ENCODE measurements at regions not wholly inside any gene's neighbourhood (a gene's known extent, or its start where the extent isn't known, plus 50 kb on each side); places are given as distances from the start of the nearest gene placed in this dataset.

- H3K27ac ChIP-seq (ENCODE audit: low read length), result no peak overlapping the region
- H3F3A ChIP-seq (ENCODE audit: insufficient read depth, low read length, poor library complexity, severe bottlenecking), result no peaks in the 10 kb centered on the region
- H3K79me2 ChIP-seq (replicated peaks; ENCODE audit: insufficient read depth, low read length), result no peaks in the 10 kb centered on the region
- no peak for TF ChIP-seq EP300 (conservative IDR thresholded peaks at IDR 0.05; ENCODE audit: poor library complexity, severe bottlenecking)
- TF ChIP-seq CTCF (IDR thresholded peaks at IDR 0.05; ENCODE audit: poor library complexity, severe bottlenecking), result no peak
- no peak for TF ChIP-seq MXI1 (conservative IDR thresholded peaks at IDR 0.05; ENCODE audit: poor library complexity, severe bottlenecking)
- no peak for TF ChIP-seq SMC3 (conservative IDR thresholded peaks at IDR 0.05; ENCODE audit: poor library complexity)
- TF ChIP-seq TAF1 (IDR thresholded peaks at IDR 0.05; ENCODE audit: low read depth), result no peak
- TF ChIP-seq RAD21 (conservative IDR thresholded peaks at IDR 0.05), result no peak
- TF ChIP-seq POLR2AphosphoS5 (IDR thresholded peaks at IDR 0.05), result no peak
- no peak for TF ChIP-seq REST (IDR thresholded peaks at IDR 0.05; ENCODE audit: borderline replicate concordance)
- no peak for TF ChIP-seq EZH2 (IDR thresholded peaks at IDR 0.05; ENCODE audit: borderline replicate concordance, insufficient read depth, low read length, poor library complexity, severe bottlenecking)
- H3K9ac ChIP-seq (ENCODE audit: low read length), result no peak overlapping the region
- no peaks in the 10 kb centered on the region for H3K36me3 ChIP-seq (ENCODE audit: insufficient read depth, low read length)
- no peak overlapping the region for H3K4me3 ChIP-seq (ENCODE audit: low read length)
- H3K27me3 ChIP-seq (ENCODE audit: insufficient read depth, low read depth, low read length), result no peaks in the 10 kb centered on the region
- H3K4me2 ChIP-seq (ENCODE audit: low read length), result no peak overlapping the region
- no peaks in the 10 kb centered on the region for H4K20me1 ChIP-seq (ENCODE audit: insufficient read depth)
- no peaks in the 10 kb centered on the region for H3K9me2 ChIP-seq (ENCODE audit: insufficient read depth, low read length)
- no peak overlapping the region for H2AFZ ChIP-seq (ENCODE audit: low read depth, low read length)
- no peaks in the 10 kb centered on the region for H3K9me3 ChIP-seq (ENCODE audit: low read length)
Measured at GRCh38 chr12:127790376-127790775, 476.6 kb upstream of the TMEM132C start.

GRCh38 chr12:127791217-127791616 lies 475.8 kb upstream of the TMEM132C start:
- Histone ChIP-seq H3K9ac (ENCODE audit: low read length) (no peak overlapping the region), H3K9me2 (ENCODE audit: insufficient read depth, low read length) (no peaks in the 10 kb centered on the region), H3K36me3 (ENCODE audit: insufficient read depth, low read length) (no peaks in the 10 kb centered on the region), H3K27me3 (ENCODE audit: insufficient read depth, low read depth, low read length) (no peaks in the 10 kb centered on the region), H3K4me3 (ENCODE audit: low read length) (no peak overlapping the region), H3F3A (ENCODE audit: insufficient read depth, low read length, poor library complexity, severe bottlenecking) (no peaks in the 10 kb centered on the region), H3K27ac (ENCODE audit: low read length) (no peak overlapping the region), H4K20me1 (ENCODE audit: insufficient read depth) (no peaks in the 10 kb centered on the region), H3K79me2 (replicated peaks; ENCODE audit: insufficient read depth, low read length) (no peaks in the 10 kb centered on the region), H3K4me2 (ENCODE audit: low read length) (no peak overlapping the region), H3K9me3 (ENCODE audit: low read length) (no peaks in the 10 kb centered on the region), H2AFZ (ENCODE audit: low read depth, low read length) (no peak overlapping the region)
- TF ChIP-seq EZH2 (IDR thresholded peaks at IDR 0.05; ENCODE audit: borderline replicate concordance, insufficient read depth, low read length, poor library complexity, severe bottlenecking) (no peak), CTCF (IDR thresholded peaks at IDR 0.05; ENCODE audit: poor library complexity, severe bottlenecking) (no peak), RAD21 (conservative IDR thresholded peaks at IDR 0.05) (no peak), EP300 (conservative IDR thresholded peaks at IDR 0.05; ENCODE audit: poor library complexity, severe bottlenecking) (no peak), SMC3 (conservative IDR thresholded peaks at IDR 0.05; ENCODE audit: poor library complexity) (no peak), REST (IDR thresholded peaks at IDR 0.05; ENCODE audit: borderline replicate concordance) (no peak), TAF1 (IDR thresholded peaks at IDR 0.05; ENCODE audit: low read depth) (no peak), MXI1 (conservative IDR thresholded peaks at IDR 0.05; ENCODE audit: poor library complexity, severe bottlenecking) (no peak), POLR2AphosphoS5 (IDR thresholded peaks at IDR 0.05) (no peak)
